ENCODE measurements at regions not wholly inside any gene's neighbourhood (a gene's known extent, or its start where the extent isn't known, plus 50 kb on each side); places are given as distances from the start of the nearest gene placed in this dataset.
"Not testable (repeated sequence)": the region's sequence is repeated elsewhere in the genome, so short reads cannot be mapped to it uniquely, and the experiment has no call there.

- Histone ChIP-seq H3K9me3 (peaks cover 0 to 4% (median 0%) of the 10 kb centered on the region in 11 donors), H3K27me3 (no peaks in the 10 kb centered on the region), H3K36me3 (no peaks in the 10 kb centered on the region), H3K4me3 (no peak overlapping the region), H3K4me1 (no peaks in the 10 kb centered on the region), H3K27ac (no peak overlapping the region)
- DNase-seq, result no peak
- WGBS, 2 donors, result 76 to 85% methylated on average over 4 of the region's 4 CpGs
- TF ChIP-seq, protein P1, sequence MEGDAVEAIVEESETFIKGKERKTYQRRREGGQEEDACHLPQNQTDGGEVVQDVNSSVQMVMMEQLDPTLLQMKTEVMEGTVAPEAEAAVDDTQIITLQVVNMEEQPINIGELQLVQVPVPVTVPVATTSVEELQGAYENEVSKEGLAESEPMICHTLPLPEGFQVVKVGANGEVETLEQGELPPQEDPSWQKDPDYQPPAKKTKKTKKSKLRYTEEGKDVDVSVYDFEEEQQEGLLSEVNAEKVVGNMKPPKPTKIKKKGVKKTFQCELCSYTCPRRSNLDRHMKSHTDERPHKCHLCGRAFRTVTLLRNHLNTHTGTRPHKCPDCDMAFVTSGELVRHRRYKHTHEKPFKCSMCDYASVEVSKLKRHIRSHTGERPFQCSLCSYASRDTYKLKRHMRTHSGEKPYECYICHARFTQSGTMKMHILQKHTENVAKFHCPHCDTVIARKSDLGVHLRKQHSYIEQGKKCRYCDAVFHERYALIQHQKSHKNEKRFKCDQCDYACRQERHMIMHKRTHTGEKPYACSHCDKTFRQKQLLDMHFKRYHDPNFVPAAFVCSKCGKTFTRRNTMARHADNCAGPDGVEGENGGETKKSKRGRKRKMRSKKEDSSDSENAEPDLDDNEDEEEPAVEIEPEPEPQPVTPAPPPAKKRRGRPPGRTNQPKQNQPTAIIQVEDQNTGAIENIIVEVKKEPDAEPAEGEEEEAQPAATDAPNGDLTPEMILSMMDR (IDR thresholded peaks at IDR 0.05), result no peak
- intact Hi-C loops (cut with DNase I), result no loop called here
- ATAC-seq, result no peak
These were observed 347.7 kb upstream of the ARPP21 start for GRCh38 chr3:35291471-35292236.

DNA sequence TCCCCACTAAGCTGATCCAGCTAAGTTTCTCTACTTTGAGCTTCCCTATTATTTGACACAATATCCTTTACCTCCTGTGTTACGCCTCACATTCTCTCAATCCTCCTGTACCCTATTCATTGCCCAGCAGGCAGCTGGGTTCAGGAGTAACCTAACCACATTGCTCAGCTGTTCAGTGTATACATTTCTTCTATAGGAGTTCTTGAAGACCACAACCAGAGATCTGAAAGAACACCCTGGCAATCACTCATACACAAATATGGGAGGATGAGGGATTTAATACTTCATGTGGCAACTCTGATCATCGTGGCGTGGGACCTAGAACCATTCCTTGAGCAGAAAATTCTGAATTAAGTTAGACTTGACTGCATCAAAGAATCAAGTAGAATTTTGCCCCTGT is 346.8 kb upstream of the ARPP21 start:
- Histone ChIP-seq H3K4me1 (no peaks in the 10 kb centered on the region), H3K27me3 (no peaks in the 10 kb centered on the region), H3K36me3 (no peaks in the 10 kb centered on the region), H3K4me3 (no peak overlapping the region), H3K9me3 (peaks cover 0 to 4% (median 0%) of the 10 kb centered on the region in 11 donors), H3K27ac (no peak overlapping the region)
- intact Hi-C loops (cut with DNase I), result no loop called here
- no peak for DNase-seq
- TF ChIP-seq, protein P1 (IDR thresholded peaks at IDR 0.05), result no peak
- ATAC-seq, result no peak
- 93 to 99% methylated on average over 3 of the region's 3 CpGs for WGBS, 2 donors

- DNase-seq (no peak), ATAC-seq (no peak)
- intact Hi-C loops (cut with DNase I), result no loop called here
- Histone ChIP-seq H3K27me3 (no peaks in the 10 kb centered on the region), H3K4me1 (no peaks in the 10 kb centered on the region), H3K27ac (no peak overlapping the region), H3K36me3 (no peaks in the 10 kb centered on the region), H3K4me3 (no peak overlapping the region), H3K9me3 (no peaks in the 10 kb centered on the region)
- 80 to 90% methylated on average over 2 of the region's 2 CpGs for WGBS, 2 donors
- TF ChIP-seq, protein P1 (IDR thresholded peaks at IDR 0.05), result no peak
These were observed 343.4 kb upstream of the ARPP21 start for GRCh38 chr3:35295906-35296305.

GRCh38 chr3:35296533-35296932 is 342.8 kb upstream of the ARPP21 start:
- no peak overlapping the region for H3K4me3 ChIP-seq
- TF ChIP-seq, protein P1 (IDR thresholded peaks at IDR 0.05), result no peak
- no peak overlapping the region for H3K27ac ChIP-seq
- no peaks in the 10 kb centered on the region for H3K36me3 ChIP-seq
- 67 to 74% methylated on average over 4 of the region's 4 CpGs for WGBS, 2 donors
- H3K27me3 ChIP-seq, result no peaks in the 10 kb centered on the region
- intact Hi-C loops (cut with DNase I), result no loop called here
- no peak for ATAC-seq
- no peaks in the 10 kb centered on the region for H3K9me3 ChIP-seq
- no peak for DNase-seq
- H3K4me1 ChIP-seq, result no peaks in the 10 kb centered on the region

DNA sequence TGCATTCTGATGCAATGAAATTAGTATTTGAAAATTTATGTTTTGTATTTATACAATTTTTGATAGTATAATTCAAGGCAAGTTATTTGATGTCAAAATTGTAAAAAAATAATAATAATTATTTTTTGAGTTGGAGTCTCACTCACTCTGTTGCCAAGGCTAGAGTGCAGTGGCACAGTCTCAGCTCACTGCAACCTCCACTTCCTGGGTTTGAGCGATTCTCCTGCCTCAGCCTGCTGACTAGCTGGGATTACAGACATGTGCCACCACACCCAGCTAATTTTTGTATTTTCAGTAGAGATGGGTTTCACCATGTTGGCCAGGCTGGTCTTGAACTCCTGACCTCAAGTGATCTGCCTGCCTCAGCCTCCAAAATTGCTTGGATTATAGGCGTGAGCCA is 342.4 kb upstream of the ARPP21 start:
- H3K9me3 ChIP-seq; H3K4me3 ChIP-seq; ATAC-seq; DNase-seq; H3K4me1 ChIP-seq; H3K27me3 ChIP-seq; intact Hi-C loops (cut with DNase I); H3K27ac ChIP-seq; H3K36me3 ChIP-seq: not testable (repeated sequence)
- 82 to 90% methylated on average over 2 of the region's 2 CpGs for WGBS, 2 donors

Data from heart right ventricle (tissue), 16 donors.